ENCODE measurements at regions not wholly inside any gene's neighbourhood (a gene's known extent, or its start where the extent isn't known, plus 50 kb on each side); places are given as distances from the start of the nearest gene placed in this dataset.

DNA sequence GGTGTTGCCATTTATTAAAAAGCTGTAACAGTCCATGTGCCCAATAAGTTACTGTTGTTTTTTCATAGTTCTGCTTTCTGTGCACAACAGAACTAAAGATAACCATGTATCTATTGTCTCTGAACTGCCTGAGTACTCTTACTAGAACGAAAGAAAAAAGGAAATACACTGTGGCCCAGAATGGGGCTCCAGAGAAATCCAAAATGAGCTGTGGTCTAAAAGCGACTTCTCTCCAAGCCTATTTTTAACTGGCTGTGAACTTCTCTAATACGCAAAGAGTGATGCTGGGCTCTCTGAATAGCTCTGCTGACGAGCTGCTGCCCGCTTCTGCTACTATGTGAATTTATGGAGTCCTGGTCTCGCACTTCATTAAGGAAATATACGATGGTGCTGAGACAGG is 56.2 kb upstream of the LPP start:
- TF ChIP-seq, protein P1, sequence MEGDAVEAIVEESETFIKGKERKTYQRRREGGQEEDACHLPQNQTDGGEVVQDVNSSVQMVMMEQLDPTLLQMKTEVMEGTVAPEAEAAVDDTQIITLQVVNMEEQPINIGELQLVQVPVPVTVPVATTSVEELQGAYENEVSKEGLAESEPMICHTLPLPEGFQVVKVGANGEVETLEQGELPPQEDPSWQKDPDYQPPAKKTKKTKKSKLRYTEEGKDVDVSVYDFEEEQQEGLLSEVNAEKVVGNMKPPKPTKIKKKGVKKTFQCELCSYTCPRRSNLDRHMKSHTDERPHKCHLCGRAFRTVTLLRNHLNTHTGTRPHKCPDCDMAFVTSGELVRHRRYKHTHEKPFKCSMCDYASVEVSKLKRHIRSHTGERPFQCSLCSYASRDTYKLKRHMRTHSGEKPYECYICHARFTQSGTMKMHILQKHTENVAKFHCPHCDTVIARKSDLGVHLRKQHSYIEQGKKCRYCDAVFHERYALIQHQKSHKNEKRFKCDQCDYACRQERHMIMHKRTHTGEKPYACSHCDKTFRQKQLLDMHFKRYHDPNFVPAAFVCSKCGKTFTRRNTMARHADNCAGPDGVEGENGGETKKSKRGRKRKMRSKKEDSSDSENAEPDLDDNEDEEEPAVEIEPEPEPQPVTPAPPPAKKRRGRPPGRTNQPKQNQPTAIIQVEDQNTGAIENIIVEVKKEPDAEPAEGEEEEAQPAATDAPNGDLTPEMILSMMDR (IDR thresholded peaks at IDR 0.05): no peak
- TF ChIP-seq POLR2A (IDR thresholded peaks at IDR 0.05): no peak
- intact Hi-C loops (cut with DNase I; ENCODE audit: low total_unique reads): no loop called here
- no peak for DNase-seq (ENCODE audit: low spot score in 2 of 2)
- H3K4me3 ChIP-seq (ENCODE audit: low read depth, poor library complexity, severe bottlenecking): no peak overlapping the region
- WGBS, 2 donors: 78 to 86% methylated on average over 7 of the region's 7 CpGs

DNA sequence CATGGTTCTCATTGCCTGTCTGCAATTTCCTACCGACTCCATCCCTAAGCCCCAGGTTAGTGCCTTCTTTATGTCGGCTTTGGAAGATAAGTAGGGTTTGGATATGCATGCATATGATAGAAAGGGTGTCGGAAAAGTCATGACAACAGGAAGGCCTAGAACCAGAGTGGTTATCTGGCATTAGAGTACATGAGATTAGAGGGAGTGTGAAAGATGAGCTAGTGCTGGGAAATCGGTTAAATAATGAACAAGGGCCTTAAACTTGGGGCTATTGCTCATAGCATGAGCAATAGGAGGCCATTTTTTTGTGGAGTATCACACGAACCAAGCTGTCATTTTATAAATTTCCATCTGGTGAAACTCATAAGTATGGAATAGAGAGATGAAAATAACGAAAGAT is 54.0 kb upstream of the LPP start:
- 91 to 94% methylated on average over 6 of the region's 6 CpGs for WGBS, 2 donors
- TF ChIP-seq, protein P1 (IDR thresholded peaks at IDR 0.05): no peak
- no peak for TF ChIP-seq POLR2A (IDR thresholded peaks at IDR 0.05)

DNA sequence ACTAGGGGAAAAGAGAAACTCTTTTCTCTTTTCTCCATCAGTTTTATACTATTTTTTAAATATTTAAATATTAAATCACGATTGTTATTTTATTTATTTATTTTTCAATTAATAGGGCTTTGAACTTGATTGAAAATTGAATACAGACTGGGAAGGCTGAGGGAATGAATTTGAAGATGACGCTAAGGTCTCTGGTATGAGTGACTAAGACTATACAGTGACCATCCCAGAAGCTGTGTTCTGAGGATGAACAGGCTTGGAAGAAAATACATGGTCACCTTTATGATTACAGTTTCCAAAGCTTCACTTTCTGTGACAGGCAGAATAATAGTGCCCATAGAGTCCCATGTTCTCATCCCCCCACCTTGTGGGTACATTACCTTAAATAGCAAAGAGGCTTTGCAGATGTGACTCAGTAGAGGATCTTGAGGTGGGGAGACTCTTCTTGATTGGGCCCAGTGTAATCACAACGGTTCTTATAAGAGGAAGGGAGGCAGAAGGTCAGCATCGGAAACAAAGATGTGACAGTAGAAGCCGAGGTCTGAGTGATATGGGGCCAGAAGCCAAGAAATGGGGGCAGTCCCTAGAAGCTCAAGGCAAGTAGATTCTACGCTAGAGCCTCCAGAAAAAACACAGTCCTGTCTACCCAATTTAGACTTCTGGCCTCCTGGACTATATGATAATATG is 51.0 kb upstream of the LPP start:
- intact Hi-C loops (cut with DNase I; ENCODE audit: low total_unique reads): no loop called here
- TF ChIP-seq, protein P1 (IDR thresholded peaks at IDR 0.05): no peak
- no peak for TF ChIP-seq POLR2A (IDR thresholded peaks at IDR 0.05)
- 89 to 93% methylated on average over 6 of the region's 6 CpGs for WGBS, 2 donors
- no peak for DNase-seq (ENCODE audit: low spot score in 2 of 2)
- no peak overlapping the region for H3K4me3 ChIP-seq (ENCODE audit: low read depth, poor library complexity, severe bottlenecking)

More for the DNA sequence above, 54.0 kb upstream of the LPP start:
- intact Hi-C loops (cut with DNase I; ENCODE audit: low total_unique reads): no loop called here
- H3K4me3 ChIP-seq (ENCODE audit: low read depth, poor library complexity, severe bottlenecking): no peak overlapping the region
- no peak for DNase-seq (ENCODE audit: low spot score in 2 of 2)

DNA sequence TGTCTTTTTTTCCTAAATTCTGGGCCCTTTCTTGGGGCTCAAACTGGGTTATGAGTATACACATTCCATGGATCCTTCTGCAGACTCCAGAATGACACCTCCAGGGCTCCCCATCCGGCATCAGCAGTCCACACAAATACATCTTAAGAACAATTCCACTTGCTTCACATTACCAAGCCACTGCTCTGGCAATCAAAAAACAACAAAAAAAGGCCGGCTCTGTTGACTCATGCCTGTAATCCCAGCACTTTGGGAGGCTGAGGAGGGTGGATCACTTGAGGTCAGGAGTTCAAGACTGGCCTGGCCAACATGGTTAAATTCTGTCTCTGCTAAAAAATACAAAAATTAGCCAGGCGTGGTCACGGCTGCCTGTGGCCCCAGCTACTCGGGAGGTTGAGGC is 49.9 kb upstream of the LPP start:
- intact Hi-C loops (cut with DNase I; ENCODE audit: low total_unique reads): no loop called here
- 85 to 95% methylated on average over 5 of the region's 5 CpGs for WGBS, 2 donors
- TF ChIP-seq POLR2A (IDR thresholded peaks at IDR 0.05): no peak
- TF ChIP-seq, protein P1 (IDR thresholded peaks at IDR 0.05): no peak
- H3K4me3 ChIP-seq (ENCODE audit: low read depth, poor library complexity, severe bottlenecking): no peak overlapping the region
- no peak for DNase-seq (ENCODE audit: low spot score in 2 of 2)

All from lower leg skin (tissue), 4 donors.